Spinal cord (tissue), 9 donors: ENCODE measurements at regions not wholly inside any gene's neighbourhood (a gene's known extent, or its start where the extent isn't known, plus 50 kb on each side); places are given as distances from the start of the nearest gene placed in this dataset.

Experiments
- DNase-seq, 6 donors: peaks; one replicate each; pipeline versions ENCODE4 v3.0.0 to v3.0.0-alpha.2; 2013 to 2015; ENCODE audit warnings: low spot score in 6 of 6, low read depth in 4 of 6
- H3K27ac ChIP-seq: one replicate; pipeline ENCODE4 v1.5.1; 2013; ENCODE audit warnings: low read depth, low read length, control low read depth
- H3K27me3 ChIP-seq: one replicate; pipeline ENCODE4 v1.6.1; 2013; ENCODE audit warnings: low read length; ENCODE audit not compliant: control insufficient read depth, insufficient read depth
- H3K36me3 ChIP-seq: one replicate; pipeline ENCODE4 v1.6.1; 2013; ENCODE audit warnings: low read length; ENCODE audit not compliant: control insufficient read depth, insufficient read depth
- H3K4me1 ChIP-seq: one replicate; pipeline ENCODE4 v1.6.1; 2013; ENCODE audit warnings: low read length; ENCODE audit not compliant: control insufficient read depth, insufficient read depth
- H3K4me3 ChIP-seq: one replicate; pipeline ENCODE4 v1.5.1; 2013; ENCODE audit warnings: low read depth, low read length, control low read depth
- H3K9me3 ChIP-seq: one replicate; pipeline ENCODE4 v1.6.1; 2013; ENCODE audit warnings: low read length; ENCODE audit not compliant: control insufficient read depth, insufficient read depth
- WGBS: methylation state at CpG from one replicate; pipeline ENCODE4 v1.1.5; 2013; ENCODE audit warnings: missing lambda C conversion rate; ENCODE audit not compliant: insufficient coverage; 5-methylcytosine and 5-hydroxymethylcytosine counted together
- donor health status: healthy.

DNA sequence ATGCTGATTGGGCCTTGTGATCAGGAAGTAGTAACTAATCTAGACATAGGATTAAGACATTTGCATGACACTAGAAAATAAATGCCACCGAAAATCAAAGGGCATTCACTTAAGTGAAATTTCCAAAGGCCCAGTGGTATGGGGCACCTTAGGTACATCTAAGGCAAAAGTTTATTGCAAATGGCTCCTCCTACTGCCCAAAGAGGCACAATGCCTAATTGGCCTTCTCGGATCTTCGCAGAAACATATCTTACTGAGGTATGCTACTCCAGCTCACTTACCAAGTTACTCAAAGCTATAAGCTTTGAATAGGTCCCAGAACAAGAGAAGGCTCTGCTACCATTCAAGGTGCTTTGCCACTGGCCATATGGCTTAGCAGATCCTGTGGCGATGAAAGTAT, 174.8 kb upstream of the CXCL13 start:
- no peak overlapping the region for H3K27ac ChIP-seq
- 94% methylated on average over 3 of the region's 4 CpGs for WGBS

DNA sequence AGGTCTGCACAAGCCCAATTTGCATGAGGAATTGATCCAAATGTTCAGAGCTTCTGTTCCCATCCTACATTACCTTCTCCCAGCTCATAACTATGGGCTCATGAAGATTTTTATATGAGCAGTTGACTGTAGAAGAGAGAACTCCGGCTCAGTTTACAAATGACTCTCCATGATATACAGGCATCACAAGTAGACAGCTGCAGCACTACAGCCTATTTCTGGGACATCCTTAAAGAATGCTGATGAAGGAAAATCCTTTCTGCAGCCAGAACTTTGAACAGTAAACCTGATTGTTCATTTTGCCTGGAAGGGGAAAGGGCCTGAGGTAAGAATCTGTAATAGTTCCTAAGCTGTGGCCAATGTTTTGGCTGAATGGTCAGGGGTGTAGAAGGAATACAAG, 174.1 kb upstream of the CXCL13 start:
- DNase-seq, result no peak
- H3K27me3 ChIP-seq, result no peaks in the 10 kb centered on the region
- no peaks in the 10 kb centered on the region for H3K9me3 ChIP-seq
- H3K36me3 ChIP-seq, result no peaks in the 10 kb centered on the region
- H3K4me1 ChIP-seq, result no peaks in the 10 kb centered on the region
- no CpG with 5 or more reads among the region's 1 CpG for WGBS
- no peak overlapping the region for H3K27ac ChIP-seq
- no peak overlapping the region for H3K4me3 ChIP-seq

More for the DNA sequence above, 174.8 kb upstream of the CXCL13 start:
- Histone ChIP-seq H3K36me3 (no peaks in the 10 kb centered on the region), H3K4me1 (no peaks in the 10 kb centered on the region), H3K4me3 (no peak overlapping the region), H3K9me3 (no peaks in the 10 kb centered on the region), H3K27me3 (no peaks in the 10 kb centered on the region)
- no peak for DNase-seq

DNA sequence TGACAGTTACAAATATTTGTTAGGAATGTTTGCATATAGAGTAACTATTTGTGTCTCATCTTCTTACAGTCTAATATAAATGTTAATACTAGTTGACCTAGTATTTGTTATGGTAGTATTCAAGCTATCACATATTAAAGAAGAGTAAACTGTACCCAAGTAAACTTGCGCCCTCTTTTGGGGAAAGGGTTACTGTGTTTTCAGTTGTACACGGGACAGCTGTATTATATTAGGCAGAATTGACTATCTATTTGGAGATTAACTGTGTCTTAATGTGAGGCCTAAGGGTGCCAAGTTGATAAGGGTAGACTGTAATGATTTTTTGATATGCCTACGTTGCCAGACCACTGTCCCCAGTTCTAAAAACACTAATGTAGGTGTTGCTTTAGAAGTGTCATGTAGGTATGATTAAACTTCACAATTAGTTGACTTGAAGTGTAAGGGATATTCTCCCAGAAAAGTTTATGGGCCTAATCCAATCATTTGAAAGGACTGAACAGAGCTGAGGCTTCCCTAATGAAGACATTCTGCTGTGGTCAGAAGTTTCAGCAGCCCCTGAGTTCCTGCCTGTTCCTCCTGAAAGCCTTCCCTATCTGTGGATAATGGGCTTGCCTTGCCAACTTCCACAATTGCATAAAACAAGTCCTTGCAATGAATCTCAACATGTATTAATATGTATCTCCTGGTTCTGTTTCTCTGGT, 172.8 kb upstream of the CXCL13 start:
- Histone ChIP-seq H3K4me1 (no peaks in the 10 kb centered on the region), H3K36me3 (no peaks in the 10 kb centered on the region), H3K9me3 (no peaks in the 10 kb centered on the region), H3K27me3 (no peaks in the 10 kb centered on the region), H3K4me3 (no peak overlapping the region), H3K27ac (no peak overlapping the region)
- WGBS, result 17% methylated on average over 1 of the region's 3 CpGs
- DNase-seq, result no peak

- Histone ChIP-seq H3K27ac (no peak overlapping the region), H3K36me3 (no peaks in the 10 kb centered on the region), H3K4me3 (no peak overlapping the region), H3K27me3 (no peaks in the 10 kb centered on the region), H3K9me3 (no peaks in the 10 kb centered on the region), H3K4me1 (no peaks in the 10 kb centered on the region)
- WGBS, result 20% methylated on average over 2 of the region's 2 CpGs
- peak; percentile 6 to 80 (median 24) for DNase-seq
Measured at GRCh38 chr4:77433418-77433733, 172.2 kb upstream of the CXCL13 start.

DNA sequence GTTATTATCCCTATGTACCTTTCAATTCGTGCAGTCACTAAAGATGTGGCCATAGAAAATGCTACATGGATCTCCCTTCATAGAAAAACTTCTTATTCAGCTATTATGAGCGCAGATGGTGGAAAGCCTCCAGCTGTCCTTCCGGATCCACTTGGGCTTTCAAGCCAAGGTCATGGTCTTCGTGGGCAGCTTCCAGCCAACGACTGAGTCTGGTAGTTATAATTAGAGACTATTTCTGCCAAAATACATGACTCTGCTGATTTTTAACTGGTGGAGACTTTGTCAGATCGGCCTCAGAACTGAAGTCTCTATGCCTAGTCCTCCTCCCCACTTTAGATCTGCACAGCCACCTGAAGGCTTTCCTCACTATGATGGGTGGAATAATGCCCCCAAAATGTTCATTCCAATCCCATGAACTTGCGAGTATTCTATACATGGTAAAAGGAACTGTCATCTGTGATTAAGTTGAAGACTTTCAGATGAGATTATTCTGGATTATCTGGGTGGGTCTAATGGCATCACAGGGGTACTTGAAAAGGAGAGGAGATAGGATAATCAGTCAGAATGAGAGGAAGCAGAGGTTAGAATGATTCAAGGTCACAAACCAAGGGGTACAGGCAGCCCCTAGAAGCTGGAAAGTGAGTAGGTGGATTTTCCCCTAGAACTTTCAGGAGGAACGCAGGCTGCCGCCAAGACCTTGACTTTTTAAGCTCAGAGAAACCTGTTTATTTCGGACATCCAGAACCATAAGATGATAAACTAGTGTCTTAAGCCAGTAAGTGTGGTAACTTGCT, 171.1 kb upstream of the CXCL13 start:
- Histone ChIP-seq H3K4me1 (no peaks in the 10 kb centered on the region), H3K9me3 (no peaks in the 10 kb centered on the region), H3K4me3 (no peak overlapping the region), H3K27ac (no peak overlapping the region), H3K36me3 (no peaks in the 10 kb centered on the region), H3K27me3 (no peaks in the 10 kb centered on the region)
- 93% methylated on average over 3 of the region's 10 CpGs for WGBS
- no peak for DNase-seq

DNA sequence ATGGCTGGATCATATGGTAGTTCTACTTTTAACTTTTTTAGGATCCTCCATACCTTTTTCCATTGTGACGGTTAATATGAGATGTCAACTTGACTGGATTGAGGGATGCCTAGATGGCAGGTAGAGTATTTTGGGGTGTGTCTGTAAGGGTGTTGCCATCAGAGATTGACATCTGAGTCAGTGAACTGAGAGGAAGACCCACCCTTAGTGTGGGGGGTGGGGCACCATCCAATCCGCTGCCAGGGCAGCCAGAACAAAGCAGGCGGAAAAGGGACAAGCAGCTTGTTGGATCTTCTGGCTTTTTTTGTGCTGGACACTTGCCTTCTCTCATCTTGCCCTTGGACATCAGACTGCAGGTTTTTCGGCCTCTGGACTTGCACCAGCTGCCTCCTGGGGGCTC, 168.5 kb upstream of the CXCL13 start:
- no peak overlapping the region for H3K27ac ChIP-seq
- no peaks in the 10 kb centered on the region for H3K36me3 ChIP-seq
- H3K4me1 ChIP-seq, result no peaks in the 10 kb centered on the region
- H3K9me3 ChIP-seq, result no peaks in the 10 kb centered on the region
- H3K4me3 ChIP-seq, result no peak overlapping the region
- no peak for DNase-seq
- H3K27me3 ChIP-seq, result no peaks in the 10 kb centered on the region
- WGBS, result 85% methylated on average over 3 of the region's 4 CpGs

GRCh38 chr4:77438549-77438948, 167.1 kb upstream of the CXCL13 start:
- no peaks in the 10 kb centered on the region for H3K27me3 ChIP-seq
- H3K4me1 ChIP-seq, result no peaks in the 10 kb centered on the region
- no peak overlapping the region for H3K27ac ChIP-seq
- DNase-seq, result no peak
- H3K36me3 ChIP-seq, result no peaks in the 10 kb centered on the region
- H3K9me3 ChIP-seq, result no peaks in the 10 kb centered on the region
- WGBS, result 93% methylated on average over 9 of the region's 9 CpGs
- H3K4me3 ChIP-seq, result no peak overlapping the region

GRCh38 chr4:77443941-77444340, 161.7 kb upstream of the CXCL13 start:
- no peak for DNase-seq
- Histone ChIP-seq H3K36me3 (no peaks in the 10 kb centered on the region), H3K9me3 (no peaks in the 10 kb centered on the region), H3K27ac (no peak overlapping the region), H3K4me1 (no peaks in the 10 kb centered on the region), H3K27me3 (no peaks in the 10 kb centered on the region), H3K4me3 (no peak overlapping the region)
- no CpG with 5 or more reads among the region's 1 CpG for WGBS

GRCh38 chr4:77445823-77446222, 159.8 kb upstream of the CXCL13 start:
- H3K4me3 ChIP-seq, result no peak overlapping the region
- H3K36me3 ChIP-seq, result no peaks in the 10 kb centered on the region
- H3K9me3 ChIP-seq, result no peaks in the 10 kb centered on the region
- H3K27ac ChIP-seq, result no peak overlapping the region
- no peaks in the 10 kb centered on the region for H3K4me1 ChIP-seq
- H3K27me3 ChIP-seq, result no peaks in the 10 kb centered on the region
- DNase-seq, result peak in 1 of 6 donors; percentile 40

DNA sequence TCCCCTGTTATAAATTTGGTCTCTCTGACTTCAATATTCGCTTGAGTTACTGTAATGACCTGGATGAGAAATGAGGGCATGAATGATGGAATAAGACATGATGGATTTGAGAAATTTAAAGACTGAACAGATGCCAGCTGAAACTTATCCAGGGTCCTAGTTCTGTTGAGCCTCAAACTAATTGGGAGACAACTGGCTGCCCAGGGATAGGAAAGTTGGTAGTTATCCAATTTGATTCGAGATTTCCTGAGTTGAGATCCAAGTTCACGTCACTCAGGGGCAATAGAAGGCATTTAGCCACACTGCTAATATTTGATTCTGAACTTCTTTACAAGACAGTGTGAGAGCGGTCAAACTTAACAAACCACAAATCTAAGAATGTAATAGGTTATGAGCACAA, 159.0 kb upstream of the CXCL13 start:
- no peaks in the 10 kb centered on the region for H3K4me1 ChIP-seq
- peak in 2 of 6 donors; percentile 34 to 44 for DNase-seq
- WGBS, result 91% methylated on average over 2 of the region's 4 CpGs
- no peak overlapping the region for H3K4me3 ChIP-seq
- H3K27me3 ChIP-seq, result no peaks in the 10 kb centered on the region
- H3K9me3 ChIP-seq, result no peaks in the 10 kb centered on the region
- no peaks in the 10 kb centered on the region for H3K36me3 ChIP-seq
- no peak overlapping the region for H3K27ac ChIP-seq
